HG03354 (cell line): ENCODE measurements at regions not wholly inside any gene's neighbourhood (a gene's known extent, or its start where the extent isn't known, plus 50 kb on each side); places are given as distances from the start of the nearest gene placed in this dataset.
A peak's percentile ranks its signal among the peaks of the same experiment; 100 is the strongest.
"Not testable (repeated sequence)": the region's sequence is repeated elsewhere in the genome, so short reads cannot be mapped to it uniquely, and the experiment has no call there.

Experiments used
- ATAC-seq: cut with Tn5 transposase; IDR thresholded peaks from one replicate; pipeline ENCODE4 v1.9.1; 2021; ENCODE audit warnings: mild to moderate bottlenecking; ENCODE audit not compliant: unreplicated experiment, poor library complexity, severe bottlenecking

GRCh38 chr2:89537862-89538261 lies 846.4 kb downstream of the RPIA start:
- not testable (repeated sequence) for ATAC-seq

DNA sequence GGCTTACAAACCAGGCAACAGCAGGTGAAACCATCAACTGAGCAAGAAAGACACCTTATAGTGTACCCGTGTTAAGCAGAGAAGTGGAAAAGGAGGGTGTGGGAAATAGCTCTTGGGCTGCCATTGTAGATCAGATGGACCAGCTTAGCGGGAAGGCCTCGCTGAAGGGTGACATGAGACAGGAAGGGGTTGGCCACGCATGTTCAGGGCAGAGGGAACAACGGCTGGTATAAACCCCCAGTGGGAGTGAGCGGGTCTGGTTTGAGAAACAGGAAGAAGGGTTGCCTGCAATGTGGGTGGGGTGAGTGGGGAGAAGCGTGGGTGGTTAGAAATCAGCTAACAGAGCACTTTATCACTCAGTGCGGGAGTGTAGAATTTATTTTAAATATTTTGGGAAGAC lies 852.6 kb downstream of the RPIA start:
- not testable (repeated sequence) for ATAC-seq

- ATAC-seq: not testable (repeated sequence)
Observed at GRCh38 chr2:89579154-89579553, 887.7 kb downstream of the RPIA start.

DNA sequence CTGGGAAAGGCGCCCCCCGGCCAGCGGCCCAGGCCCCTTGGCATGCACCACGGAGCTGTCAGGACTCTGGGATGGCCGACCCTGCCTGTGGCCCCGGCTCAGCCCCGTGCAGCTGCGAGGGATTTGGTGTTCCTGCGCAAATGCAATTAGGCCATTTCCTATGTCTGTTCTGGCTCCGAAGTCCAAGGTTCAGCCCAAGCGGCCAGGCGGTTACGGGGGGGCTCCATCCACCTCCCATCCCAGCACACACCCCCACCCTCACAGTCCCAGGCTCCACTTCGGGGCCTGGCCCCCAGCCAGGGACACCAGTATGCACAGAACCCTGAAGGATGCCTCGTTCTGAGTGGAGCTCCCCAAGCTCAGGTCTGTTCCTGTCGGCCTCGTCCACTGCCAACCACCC lies 891.3 kb downstream of the RPIA start:
- ATAC-seq: not testable (repeated sequence)

DNA sequence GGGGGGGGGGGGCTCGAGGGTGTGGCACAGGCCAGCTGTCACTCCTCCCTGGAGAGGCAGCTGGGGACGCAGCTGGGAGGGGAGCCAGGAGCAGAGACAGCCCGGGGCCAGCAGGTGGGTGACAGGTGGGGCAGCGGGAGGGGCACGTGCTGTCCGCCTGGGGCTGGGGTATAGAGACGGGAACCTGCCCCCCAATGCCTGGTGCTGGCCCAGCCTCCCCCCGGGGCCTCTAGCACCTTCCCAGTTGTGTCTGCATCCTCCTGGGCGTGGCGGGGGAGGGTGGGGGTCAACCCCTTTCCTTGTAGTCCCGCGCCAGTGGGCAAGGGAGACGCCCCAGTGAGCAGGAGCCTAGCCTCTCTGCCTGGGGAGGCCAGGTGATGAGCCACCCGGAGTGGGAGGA lies 892.6 kb downstream of the RPIA start:
- not testable (repeated sequence) for ATAC-seq

DNA sequence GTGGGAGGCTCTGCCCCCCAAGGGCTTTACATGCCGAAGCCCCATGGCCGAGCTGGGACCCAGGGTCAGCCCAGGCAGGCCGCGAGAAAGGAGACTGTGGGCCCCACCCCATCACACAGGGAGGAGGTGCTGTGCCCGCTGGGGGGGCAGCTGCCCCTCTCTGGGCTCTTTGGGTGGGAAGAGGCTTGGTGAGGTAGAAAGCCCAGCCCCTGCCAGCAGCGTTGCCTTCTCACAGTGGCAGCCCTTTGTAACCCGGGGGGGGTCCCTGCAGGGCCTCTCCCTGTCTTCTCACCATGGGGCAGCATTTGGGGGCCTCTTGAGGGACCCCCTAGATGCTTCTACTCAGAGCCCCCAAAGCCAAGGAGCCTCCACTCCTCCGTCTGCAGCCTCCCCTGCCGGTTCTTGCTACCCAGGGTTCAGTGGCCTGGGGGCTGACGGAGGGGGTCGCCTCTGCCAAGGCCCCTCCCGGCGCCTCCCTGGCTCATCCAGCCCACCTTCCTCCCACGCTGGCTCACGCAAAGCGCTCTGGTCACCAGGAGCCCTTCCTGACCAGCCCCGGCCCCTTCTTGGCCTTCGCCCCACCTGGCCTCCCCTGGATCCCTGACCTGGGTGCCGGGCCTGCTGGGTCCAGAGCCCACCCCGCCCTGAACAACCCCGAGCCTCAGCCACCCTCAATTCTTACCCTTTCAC lies 893.5 kb downstream of the RPIA start:
- ATAC-seq: not testable (repeated sequence)

- ATAC-seq: peak; percentile 100
Observed at GRCh38 chr2:89585558-89585920, 894.1 kb downstream of the RPIA start.

GRCh38 chr2:89599843-89600242 lies 908.4 kb downstream of the RPIA start:
- not testable (repeated sequence) for ATAC-seq

DNA sequence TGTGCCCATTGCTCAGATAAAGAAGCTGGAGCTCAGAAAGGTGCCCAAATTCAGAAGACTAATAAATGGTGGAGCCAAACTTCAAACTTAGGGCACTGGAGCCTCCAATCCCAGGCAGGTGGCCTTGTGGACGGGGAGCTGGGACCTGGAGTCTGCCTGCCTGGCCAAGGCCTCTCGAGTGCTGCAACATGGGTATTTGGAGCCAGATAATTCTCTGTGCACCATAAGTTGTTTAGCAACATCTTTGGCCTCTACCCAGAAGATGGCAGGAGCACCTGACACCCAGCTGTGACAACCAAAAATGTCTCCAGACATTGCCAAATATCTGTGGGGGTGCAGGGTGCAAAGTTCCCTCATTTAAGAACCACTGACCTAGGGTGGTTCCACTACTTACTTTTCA lies 915.0 kb downstream of the RPIA start:
- ATAC-seq: not testable (repeated sequence)

- ATAC-seq: not testable (repeated sequence)
Observed at GRCh38 chr2:89610207-89610926, 918.9 kb downstream of the RPIA start.

DNA sequence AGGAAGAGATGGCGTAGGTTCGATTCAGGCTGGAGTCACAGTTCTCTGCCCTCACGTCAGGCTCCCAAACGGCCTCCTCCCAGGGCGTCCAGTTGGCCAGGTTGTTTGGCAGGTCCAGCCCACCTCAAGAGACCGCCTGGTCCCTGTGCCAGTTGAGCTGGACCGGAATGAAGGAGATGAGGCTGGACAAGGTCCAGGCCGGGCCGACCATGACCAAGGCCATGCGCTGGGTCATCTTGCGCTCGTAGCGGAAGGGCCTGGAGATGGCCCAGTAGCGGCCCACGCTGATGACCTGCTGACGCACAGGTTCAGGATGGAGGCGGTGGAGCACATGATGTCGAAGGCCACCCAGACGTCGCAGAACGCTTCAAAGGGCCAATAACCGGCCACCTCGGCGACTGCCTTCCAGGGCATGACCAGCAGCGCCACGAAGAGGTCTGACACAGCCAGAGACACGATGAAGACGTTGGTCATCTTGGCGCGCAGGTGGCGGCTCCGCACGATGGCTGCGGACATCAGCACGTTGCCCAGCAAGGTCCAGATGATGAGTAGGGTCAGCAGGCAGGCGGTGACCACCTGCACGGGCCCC lies 919.5 kb downstream of the RPIA start:
- not testable (repeated sequence) for ATAC-seq

- not testable (repeated sequence) for ATAC-seq
Observed at GRCh38 chr2:89611710-89612109, 920.2 kb downstream of the RPIA start.

GRCh38 chr2:89649268-89649667 lies 957.8 kb downstream of the RPIA start:
- ATAC-seq: not testable (repeated sequence)

DNA sequence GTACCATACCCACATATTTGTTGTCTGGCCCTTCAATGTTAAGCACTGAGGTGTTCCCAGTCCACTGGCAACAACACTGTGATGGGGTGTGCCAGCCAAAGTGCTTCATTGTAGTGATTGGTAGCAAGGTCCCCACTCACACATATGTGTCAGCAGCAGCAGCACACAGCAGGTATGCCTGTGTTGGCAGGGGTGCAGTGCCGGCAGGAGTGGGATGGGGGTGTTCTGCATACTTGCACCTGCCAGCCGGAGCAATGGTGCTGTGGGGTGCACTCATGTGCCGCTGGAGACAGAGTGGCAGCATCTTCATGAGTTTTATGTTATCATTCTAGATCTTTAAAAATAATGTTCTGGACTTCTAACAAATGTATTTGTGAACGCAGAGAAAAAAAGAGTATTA lies 987.8 kb downstream of the RPIA start:
- ATAC-seq: not testable (repeated sequence)
